ENCODE measurements at regions not wholly inside any gene's neighbourhood (a gene's known extent, or its start where the extent isn't known, plus 50 kb on each side); places are given as distances from the start of the nearest gene placed in this dataset.

DNA sequence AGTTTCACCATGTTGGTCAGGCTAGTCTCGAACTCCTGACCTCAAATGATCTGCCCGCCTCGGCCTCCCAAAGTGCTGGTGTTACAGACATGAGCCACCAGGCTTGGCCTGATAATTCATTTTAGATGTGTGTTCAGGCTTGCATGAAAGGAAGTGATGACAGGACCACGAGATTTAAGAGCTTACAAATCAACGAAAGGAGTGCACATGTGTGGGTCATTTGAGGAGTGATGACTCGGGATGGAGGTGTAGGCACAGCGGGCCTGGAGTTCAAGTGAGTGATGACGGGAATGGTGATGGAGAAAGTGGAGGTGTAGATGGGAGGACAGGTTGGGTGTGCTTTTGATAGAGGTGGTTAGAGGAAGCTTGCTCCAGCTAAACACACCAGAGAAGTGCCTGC, 742.4 kb downstream of the GALR1 start:
- DNase-seq (ENCODE audit: low read depth, low spot score): no peak
- Histone ChIP-seq H3K27ac (ENCODE audit: control insufficient read depth, insufficient read depth, low read length) (no peak overlapping the region), H3K9ac (ENCODE audit: control insufficient read depth, extremely low read depth, insufficient read depth, low read length) (no peak overlapping the region), H3K79me2 (ENCODE audit: control insufficient read depth, insufficient read depth, low read length) (no peaks in the 10 kb centered on the region), H3K27me3 (ENCODE audit: control insufficient read depth, extremely low read depth, insufficient read depth, low read length) (no peaks in the 10 kb centered on the region), H3K4me1 (ENCODE audit: control insufficient read depth, extremely low read depth, insufficient read depth, low read length) (no peaks in the 10 kb centered on the region), H3K4me2 (ENCODE audit: control insufficient read depth, extremely low read depth, insufficient read depth, low read depth, low read length) (no peak overlapping the region), H3K36me3 (ENCODE audit: control insufficient read depth in 2 of 2, extremely low read depth in 1 of 2, insufficient read depth in 2 of 2, low read length in 2 of 2) (no peaks in the 10 kb centered on the region), H4K20me1 (ENCODE audit: control insufficient read depth, extremely low read depth, insufficient read depth, low read length) (no peaks in the 10 kb centered on the region), H2AFZ (ENCODE audit: control insufficient read depth, low read length) (no peak overlapping the region), H3K4me3 (ENCODE audit: control insufficient read depth in 2 of 3, extremely low read depth in 1 of 3, insufficient read depth in 2 of 3, low read depth in 1 of 3, low read length in 3 of 3) (no peak overlapping the region), H3K9me3 (ENCODE audit: control insufficient read depth, low read depth, low read length) (peaks cover 5% of the 10 kb centered on the region), H3K9me1 (ENCODE audit: control insufficient read depth, extremely low read depth, insufficient read depth, low read length) (no peaks in the 10 kb centered on the region)
- FAIRE-seq: no peak
- TF ChIP-seq, protein P1, sequence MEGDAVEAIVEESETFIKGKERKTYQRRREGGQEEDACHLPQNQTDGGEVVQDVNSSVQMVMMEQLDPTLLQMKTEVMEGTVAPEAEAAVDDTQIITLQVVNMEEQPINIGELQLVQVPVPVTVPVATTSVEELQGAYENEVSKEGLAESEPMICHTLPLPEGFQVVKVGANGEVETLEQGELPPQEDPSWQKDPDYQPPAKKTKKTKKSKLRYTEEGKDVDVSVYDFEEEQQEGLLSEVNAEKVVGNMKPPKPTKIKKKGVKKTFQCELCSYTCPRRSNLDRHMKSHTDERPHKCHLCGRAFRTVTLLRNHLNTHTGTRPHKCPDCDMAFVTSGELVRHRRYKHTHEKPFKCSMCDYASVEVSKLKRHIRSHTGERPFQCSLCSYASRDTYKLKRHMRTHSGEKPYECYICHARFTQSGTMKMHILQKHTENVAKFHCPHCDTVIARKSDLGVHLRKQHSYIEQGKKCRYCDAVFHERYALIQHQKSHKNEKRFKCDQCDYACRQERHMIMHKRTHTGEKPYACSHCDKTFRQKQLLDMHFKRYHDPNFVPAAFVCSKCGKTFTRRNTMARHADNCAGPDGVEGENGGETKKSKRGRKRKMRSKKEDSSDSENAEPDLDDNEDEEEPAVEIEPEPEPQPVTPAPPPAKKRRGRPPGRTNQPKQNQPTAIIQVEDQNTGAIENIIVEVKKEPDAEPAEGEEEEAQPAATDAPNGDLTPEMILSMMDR (optimal IDR thresholded peaks at IDR 0.05 in 1 of 3, IDR thresholded peaks at IDR 0.05 in 1 of 3, conservative IDR thresholded peaks at IDR 0.05 in 1 of 3; ENCODE audit: extremely low read depth in 1 of 3, insufficient read depth in 2 of 3, low read length in 3 of 3): no peak
- no peak for TF ChIP-seq EZH2 (IDR thresholded peaks at IDR 0.05; ENCODE audit: low read length)
- dilution Hi-C loops (cut with MboI; ENCODE audit: extremely low pct_ligation_motif_present, low sequenced_read_pairs): no loop called here

DNA sequence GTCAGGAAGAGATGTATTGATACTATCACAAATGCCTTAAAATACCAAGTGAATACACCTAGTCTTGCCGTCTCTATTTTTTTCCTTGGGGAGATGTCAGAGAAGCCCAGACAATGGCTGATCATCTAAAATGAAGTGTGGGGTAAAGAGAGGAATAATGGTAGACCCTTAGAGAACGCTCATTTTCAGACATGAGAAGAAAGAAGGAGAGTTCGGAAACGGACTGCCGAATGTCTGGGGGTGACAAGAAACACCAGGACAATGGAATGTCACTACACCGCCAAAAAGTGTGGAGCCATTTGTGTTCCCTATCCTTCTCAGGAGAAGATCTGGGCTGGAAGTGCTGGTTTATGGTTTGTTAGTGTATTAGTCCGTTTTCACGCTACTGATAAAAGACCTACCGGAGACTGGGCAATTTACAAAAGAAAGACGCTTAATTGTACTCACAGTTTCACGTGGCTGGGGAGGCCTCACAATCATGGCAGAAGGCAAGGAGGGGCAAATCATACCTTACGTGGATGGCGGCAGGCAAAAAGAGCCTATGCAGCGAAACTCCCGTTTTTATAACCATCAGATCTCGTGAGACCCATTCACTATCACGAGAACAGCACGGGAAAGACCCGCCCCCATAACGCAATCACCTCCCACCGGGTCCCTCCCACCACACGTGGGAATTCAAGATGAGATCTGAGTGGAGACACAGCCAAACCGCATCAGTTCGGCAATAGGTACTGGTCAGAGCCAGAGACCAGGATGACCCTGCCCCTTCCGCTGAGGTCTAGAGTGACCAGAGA, 743.7 kb downstream of the GALR1 start:
- dilution Hi-C loops (cut with MboI; ENCODE audit: extremely low pct_ligation_motif_present, low sequenced_read_pairs): no loop called here
- Histone ChIP-seq H3K36me3 (ENCODE audit: control insufficient read depth in 2 of 2, extremely low read depth in 1 of 2, insufficient read depth in 2 of 2, low read length in 2 of 2) (no peaks in the 10 kb centered on the region), H3K27me3 (ENCODE audit: control insufficient read depth, extremely low read depth, insufficient read depth, low read length) (no peaks in the 10 kb centered on the region), H4K20me1 (ENCODE audit: control insufficient read depth, extremely low read depth, insufficient read depth, low read length) (no peaks in the 10 kb centered on the region), H3K4me1 (ENCODE audit: control insufficient read depth, extremely low read depth, insufficient read depth, low read length) (no peaks in the 10 kb centered on the region), H3K27ac (ENCODE audit: control insufficient read depth, insufficient read depth, low read length) (no peak overlapping the region), H3K4me3 (ENCODE audit: control insufficient read depth in 2 of 3, extremely low read depth in 1 of 3, insufficient read depth in 2 of 3, low read depth in 1 of 3, low read length in 3 of 3) (no peak overlapping the region), H3K9me1 (ENCODE audit: control insufficient read depth, extremely low read depth, insufficient read depth, low read length) (no peaks in the 10 kb centered on the region), H3K9ac (ENCODE audit: control insufficient read depth, extremely low read depth, insufficient read depth, low read length) (no peak overlapping the region), H2AFZ (ENCODE audit: control insufficient read depth, low read length) (no peak overlapping the region), H3K4me2 (ENCODE audit: control insufficient read depth, extremely low read depth, insufficient read depth, low read depth, low read length) (no peak overlapping the region), H3K79me2 (ENCODE audit: control insufficient read depth, insufficient read depth, low read length) (no peaks in the 10 kb centered on the region), H3K9me3 (ENCODE audit: control insufficient read depth, low read depth, low read length) (peaks cover 5% of the 10 kb centered on the region)
- FAIRE-seq (no peak), DNase-seq (ENCODE audit: low read depth, low spot score) (no peak)
- TF ChIP-seq, protein P1 (optimal IDR thresholded peaks at IDR 0.05 in 1 of 3, IDR thresholded peaks at IDR 0.05 in 1 of 3, conservative IDR thresholded peaks at IDR 0.05 in 1 of 3; ENCODE audit: extremely low read depth in 1 of 3, insufficient read depth in 2 of 3, low read length in 3 of 3): no peak
- no peak for TF ChIP-seq EZH2 (IDR thresholded peaks at IDR 0.05; ENCODE audit: low read length)

Data from keratinocyte (primary cell).